Endodermal cell (in vitro differentiated cells): ENCODE measurements at regions not wholly inside any gene's neighbourhood (a gene's known extent, or its start where the extent isn't known, plus 50 kb on each side); places are given as distances from the start of the nearest gene placed in this dataset.

Source experiments
- DNase-seq: peaks from one replicate; pipeline ENCODE4 v3.0.0-alpha.2; 2017
- H3K27ac ChIP-seq: 2 replicates; pipeline ENCODE4 v1.5.1; 2013; ENCODE audit warnings: mild to moderate bottlenecking, low read depth, low read length, moderate library complexity
- H3K27me3 ChIP-seq: 2 replicates; pipeline ENCODE4 v1.6.1; 2013; ENCODE audit warnings: mild to moderate bottlenecking, low read length, moderate library complexity; ENCODE audit not compliant: insufficient read depth, control insufficient read depth, poor library complexity, severe bottlenecking
- H3K36me3 ChIP-seq: 2 replicates; pipeline ENCODE4 v1.7.0; 2013; ENCODE audit warnings: mild to moderate bottlenecking, low read length, moderate library complexity; ENCODE audit not compliant: control insufficient read depth, insufficient read depth
- H3K4me1 ChIP-seq: one replicate; pipeline ENCODE4 v1.7.0; 2013; ENCODE audit warnings: low read length; ENCODE audit not compliant: control insufficient read depth, insufficient read depth
- H3K4me3 ChIP-seq: 2 replicates; pipeline ENCODE4 v1.5.1; 2013; ENCODE audit warnings: mild to moderate bottlenecking, low read length, moderate library complexity
- H3K9ac ChIP-seq: 2 replicates; pipeline ENCODE4 v1.6.1; 2013; ENCODE audit warnings: mild to moderate bottlenecking, low read length, moderate library complexity; ENCODE audit not compliant: poor library complexity, severe bottlenecking; ENCODE audit errors: extremely low read depth
- H3K9me3 ChIP-seq: 2 replicates; pipeline ENCODE4 v1.6.1; 2013; ENCODE audit warnings: mild to moderate bottlenecking, low read length, moderate library complexity; ENCODE audit not compliant: control insufficient read depth
- H3K27ac Mint-ChIP-seq: 2 replicates; pipeline ENCODE4 v1.8.0; 2020; ENCODE audit warnings: mixed read lengths
- H3K27me3 Mint-ChIP-seq: 2 replicates; pipeline ENCODE4 v1.8.0; 2021; ENCODE audit warnings: mild to moderate bottlenecking, mixed read lengths; ENCODE audit not compliant: insufficient read depth
- H3K36me3 Mint-ChIP-seq: 2 replicates; pipeline ENCODE4 v1.8.0; 2020; ENCODE audit warnings: low read depth, mixed read lengths
- H3K4me1 Mint-ChIP-seq: 2 replicates; pipeline ENCODE4 v1.8.0; 2020; ENCODE audit warnings: mixed read lengths
- H3K4me3 Mint-ChIP-seq: 2 replicates; pipeline ENCODE4 v1.8.0; 2020; ENCODE audit warnings: mild to moderate bottlenecking, moderate library complexity, mixed read lengths
- H3K9me3 Mint-ChIP-seq: 2 replicates; pipeline ENCODE4 v1.8.0; 2020; ENCODE audit warnings: mild to moderate bottlenecking, mixed read lengths
- CTCF ChIP-seq: fragments of 200-600 bp; sonication (generic); conservative IDR thresholded peaks from 2 replicates; pipeline ENCODE4 v1.5.0; 2021; ENCODE audit warnings: antibody characterized with exemption, mild to moderate bottlenecking
- WGBS, 2 experiments: methylation state at CpG; one replicate each; pipeline versions ENCODE4 v1.1.5 to v1.1.7; 2013; ENCODE audit warnings: missing lambda C conversion rate in 2 of 2, mixed read lengths in 1 of 2; ENCODE audit not compliant: insufficient coverage in 1 of 2, insufficient read length in 1 of 2; 5-methylcytosine and 5-hydroxymethylcytosine counted together

GRCh38 chr17:36818134-36818825 lies 119.0 kb upstream of the LHX1 start:
- Mint-ChIP-seq H3K36me3 (no peaks in the 10 kb centered on the region), H3K9me3 (no peaks in the 10 kb centered on the region), H3K4me1 (peaks cover 46% of the 10 kb centered on the region), H3K27me3 (peaks cover 2% of the 10 kb centered on the region), H3K4me3 (no peak overlapping the region), H3K27ac (no peak overlapping the region)
- H3K9ac ChIP-seq = no peak overlapping the region
- no peaks in the 10 kb centered on the region for H3K27me3 ChIP-seq
- H3K9me3 ChIP-seq = no peaks in the 10 kb centered on the region
- H3K36me3 ChIP-seq = no peaks in the 10 kb centered on the region
- no peak overlapping the region for H3K4me3 ChIP-seq
- H3K4me1 ChIP-seq = peaks cover 11% of the 10 kb centered on the region
- no peak for DNase-seq
- TF ChIP-seq CTCF = no peak
- H3K27ac ChIP-seq = no peak overlapping the region
- WGBS, 2 experiments = 83 to 93% methylated on average over 2 to 8 of the region's 9 CpGs

- DNase-seq = no peak
- H3K9ac ChIP-seq = no peak overlapping the region
- H3K4me1 ChIP-seq = no peaks in the 10 kb centered on the region
- Mint-ChIP-seq H3K9me3 (no peaks in the 10 kb centered on the region), H3K36me3 (no peaks in the 10 kb centered on the region), H3K27ac (peak overlapping the region; percentile 21), H3K4me3 (no peak overlapping the region), H3K27me3 (peaks cover 3% of the 10 kb centered on the region), H3K4me1 (peaks cover 35% of the 10 kb centered on the region)
- no peaks in the 10 kb centered on the region for H3K9me3 ChIP-seq
- no peaks in the 10 kb centered on the region for H3K27me3 ChIP-seq
- WGBS, 2 experiments = 85 to 87% methylated on average over 6 to 12 of the region's 12 CpGs
- H3K36me3 ChIP-seq = no peaks in the 10 kb centered on the region
- H3K4me3 ChIP-seq = no peak overlapping the region
- H3K27ac ChIP-seq = no peak overlapping the region
- TF ChIP-seq CTCF = no peak
Measured at GRCh38 chr17:36823850-36824677, 113.2 kb upstream of the LHX1 start.

GRCh38 chr17:36824678-36825101 lies 112.6 kb upstream of the LHX1 start:
- Histone ChIP-seq H3K9ac (no peak overlapping the region), H3K4me1 (no peaks in the 10 kb centered on the region), H3K27me3 (no peaks in the 10 kb centered on the region), H3K27ac (no peak overlapping the region), H3K36me3 (no peaks in the 10 kb centered on the region), H3K4me3 (no peak overlapping the region), H3K9me3 (no peaks in the 10 kb centered on the region)
- Mint-ChIP-seq H3K27ac (no peak overlapping the region), H3K9me3 (no peaks in the 10 kb centered on the region), H3K36me3 (no peaks in the 10 kb centered on the region), H3K4me3 (no peak overlapping the region), H3K27me3 (peaks cover 3% of the 10 kb centered on the region), H3K4me1 (peaks cover 35% of the 10 kb centered on the region)
- no peak for TF ChIP-seq CTCF
- no peak for DNase-seq
- 77 to 94% methylated on average over 2 to 5 of the region's 5 CpGs for WGBS, 2 experiments
